ENCODE measurements at regions not wholly inside any gene's neighbourhood (a gene's known extent, or its start where the extent isn't known, plus 50 kb on each side); places are given as distances from the start of the nearest gene placed in this dataset.
"Not testable (repeated sequence)": the region's sequence is repeated elsewhere in the genome, so short reads cannot be mapped to it uniquely, and the experiment has no call there.

DNA sequence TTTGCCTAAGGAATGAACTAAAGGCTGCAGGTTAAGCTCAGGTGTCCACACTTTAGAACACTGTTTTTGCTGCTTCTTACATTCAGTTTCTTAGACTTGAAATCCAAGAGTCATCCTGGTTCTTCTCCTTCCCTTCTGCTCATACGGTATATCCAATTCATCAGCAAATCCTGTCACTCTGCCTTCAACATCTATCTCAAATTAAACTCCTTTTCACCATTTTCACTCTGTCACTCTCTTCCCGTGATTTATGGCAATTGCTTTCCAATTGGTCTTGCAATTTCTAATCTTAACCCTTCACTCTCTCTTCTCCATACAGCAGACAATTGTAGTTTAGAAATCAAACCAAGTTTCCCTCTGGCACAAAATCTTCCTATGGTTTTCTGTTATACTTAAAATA is 182.9 kb downstream of the MRPS30 start:
- DNase-seq (ENCODE audit: low read depth, low spot score): no peak
- H3K9me3 ChIP-seq (ENCODE audit: insufficient read depth, low read length): peaks cover 17% of the 10 kb centered on the region; the same call in 1 of the 2 replicates
- no peaks in the 10 kb centered on the region for H3K27me3 ChIP-seq (ENCODE audit: insufficient read depth, insufficient read length)
- no peaks in the 10 kb centered on the region for H3K4me1 ChIP-seq (ENCODE audit: insufficient read depth, insufficient read length)
- H3K36me3 ChIP-seq (ENCODE audit: insufficient read depth, insufficient read length, low read length): no peaks in the 10 kb centered on the region
- no peak overlapping the region for H3K9ac ChIP-seq (ENCODE audit: insufficient read length, low read depth)
- TF ChIP-seq ZNF274 (IDR thresholded peaks at IDR 0.05; ENCODE audit: low read depth, low read length) (no peak), SUZ12 (IDR thresholded peaks at IDR 0.05; ENCODE audit: extremely low read depth, insufficient read depth, insufficient read length) (no peak), YY1 (IDR thresholded peaks at IDR 0.05; ENCODE audit: insufficient read depth, insufficient read length) (no peak)
- H3K4me3 ChIP-seq (ENCODE audit: insufficient read length, low read depth): no peak overlapping the region

DNA sequence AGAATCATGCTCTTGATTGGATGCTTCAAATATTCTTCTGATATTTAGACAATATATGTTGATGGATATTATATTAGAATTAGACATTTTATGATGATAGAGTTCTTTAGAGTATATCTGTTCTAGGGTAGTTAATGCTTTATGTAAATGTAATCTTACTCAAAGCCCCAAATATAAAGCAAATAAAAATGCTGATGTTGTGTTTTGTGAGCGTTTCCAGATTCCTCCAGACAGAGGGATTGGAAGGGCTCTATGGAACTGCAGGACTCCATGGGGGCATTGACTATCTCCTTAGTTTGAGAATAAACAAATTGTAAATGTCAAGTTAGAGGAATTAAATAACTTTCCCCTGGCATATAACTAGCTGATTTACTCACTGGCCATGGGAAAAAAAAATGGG is 184.5 kb downstream of the MRPS30 start:
- Histone ChIP-seq H3K4me1 (ENCODE audit: insufficient read depth, insufficient read length) (no peaks in the 10 kb centered on the region), H3K9ac (ENCODE audit: insufficient read length, low read depth) (no peak overlapping the region), H3K9me3 (ENCODE audit: insufficient read depth, low read length) (peaks cover 17% of the 10 kb centered on the region; the same call in 1 of the 2 replicates), H3K27me3 (ENCODE audit: insufficient read depth, insufficient read length) (no peaks in the 10 kb centered on the region), H3K4me3 (ENCODE audit: insufficient read length, low read depth) (no peak overlapping the region), H3K36me3 (ENCODE audit: insufficient read depth, insufficient read length, low read length) (no peaks in the 10 kb centered on the region)
- TF ChIP-seq YY1 (IDR thresholded peaks at IDR 0.05; ENCODE audit: insufficient read depth, insufficient read length): no peak
- no peak for TF ChIP-seq SUZ12 (IDR thresholded peaks at IDR 0.05; ENCODE audit: extremely low read depth, insufficient read depth, insufficient read length)
- no peak for TF ChIP-seq ZNF274 (IDR thresholded peaks at IDR 0.05; ENCODE audit: low read depth, low read length)
- DNase-seq (ENCODE audit: low read depth, low spot score): no peak

DNA sequence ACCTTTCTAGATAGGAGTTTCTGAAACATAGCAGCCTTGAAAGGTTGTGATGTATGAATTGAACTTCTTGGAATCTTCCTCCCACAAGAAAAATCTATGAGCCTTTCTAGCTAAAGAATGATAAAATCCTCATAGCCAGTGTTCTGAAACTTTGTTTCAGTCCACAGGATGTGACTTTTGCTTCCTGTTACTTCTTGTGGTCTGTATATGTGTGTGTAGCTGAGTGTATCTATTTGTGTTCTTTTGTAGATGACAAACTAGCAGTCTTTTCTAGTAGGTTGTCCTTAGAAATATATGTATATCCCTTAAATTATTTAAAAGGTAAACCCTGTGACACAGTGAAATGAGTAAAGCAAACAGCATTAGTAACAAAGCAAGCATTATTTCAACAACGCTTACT is 188.8 kb downstream of the MRPS30 start:
- Histone ChIP-seq H3K9me3 (ENCODE audit: insufficient read depth, low read length) (no peaks in the 10 kb centered on the region), H3K27me3 (ENCODE audit: insufficient read depth, insufficient read length) (no peaks in the 10 kb centered on the region), H3K4me3 (ENCODE audit: insufficient read length, low read depth) (no peak overlapping the region), H3K4me1 (ENCODE audit: insufficient read depth, insufficient read length) (no peaks in the 10 kb centered on the region), H3K36me3 (ENCODE audit: insufficient read depth, insufficient read length, low read length) (no peaks in the 10 kb centered on the region), H3K9ac (ENCODE audit: insufficient read length, low read depth) (no peak overlapping the region)
- no peak for DNase-seq (ENCODE audit: low read depth, low spot score)
- TF ChIP-seq YY1 (IDR thresholded peaks at IDR 0.05; ENCODE audit: insufficient read depth, insufficient read length) (no peak), SUZ12 (IDR thresholded peaks at IDR 0.05; ENCODE audit: extremely low read depth, insufficient read depth, insufficient read length) (no peak), ZNF274 (IDR thresholded peaks at IDR 0.05; ENCODE audit: low read depth, low read length) (no peak)

DNA sequence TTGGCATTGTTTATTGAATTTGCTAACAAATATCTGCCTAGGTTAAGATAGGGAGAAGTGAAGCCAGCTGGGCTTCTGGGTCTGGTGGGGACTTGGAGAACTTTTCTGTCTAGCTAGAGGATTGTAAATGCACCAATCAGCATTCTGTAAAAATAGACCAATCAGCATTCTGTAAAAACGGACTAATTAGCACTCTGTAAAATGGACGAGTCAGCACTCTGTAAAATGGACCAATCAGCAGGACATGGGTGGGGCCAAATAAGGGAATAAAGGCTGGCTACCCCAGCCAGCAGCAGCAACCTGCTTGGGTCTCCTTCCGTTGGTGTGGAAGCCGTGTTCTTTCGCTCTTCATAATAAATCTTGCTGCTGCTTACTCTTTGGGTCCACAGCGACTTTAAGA is 198.4 kb downstream of the MRPS30 start:
- not testable (repeated sequence) for H3K4me1 ChIP-seq (ENCODE audit: insufficient read depth, insufficient read length); H3K4me3 ChIP-seq (ENCODE audit: insufficient read length, low read depth); DNase-seq (ENCODE audit: low read depth, low spot score); H3K9me3 ChIP-seq (ENCODE audit: insufficient read depth, low read length); H3K27me3 ChIP-seq (ENCODE audit: insufficient read depth, insufficient read length); H3K36me3 ChIP-seq (ENCODE audit: insufficient read depth, insufficient read length, low read length); H3K9ac ChIP-seq (ENCODE audit: insufficient read length, low read depth)

DNA sequence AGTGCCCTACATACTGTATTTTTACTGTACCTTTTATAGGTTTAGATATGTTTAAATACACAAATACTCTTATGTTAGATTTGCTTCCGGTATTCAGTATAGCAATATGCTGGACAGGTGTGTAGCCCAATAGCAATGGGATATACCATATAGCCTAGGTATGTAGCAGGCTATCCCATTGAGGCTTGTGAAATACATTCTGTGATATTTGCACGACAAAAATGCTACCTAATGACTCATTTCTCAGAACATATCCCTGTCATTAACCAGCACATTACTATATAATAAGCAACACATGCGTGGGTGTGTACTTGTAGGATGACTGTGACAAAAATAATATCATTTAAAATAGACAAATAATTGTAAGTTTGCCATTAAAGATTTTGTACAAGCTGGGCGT is 208.8 kb downstream of the MRPS30 start:
- TF ChIP-seq YY1 (IDR thresholded peaks at IDR 0.05; ENCODE audit: insufficient read depth, insufficient read length) (no peak), SUZ12 (IDR thresholded peaks at IDR 0.05; ENCODE audit: extremely low read depth, insufficient read depth, insufficient read length) (no peak), ZNF274 (IDR thresholded peaks at IDR 0.05; ENCODE audit: low read depth, low read length) (no peak)
- Histone ChIP-seq H3K27me3 (ENCODE audit: insufficient read depth, insufficient read length) (no peaks in the 10 kb centered on the region), H3K9ac (ENCODE audit: insufficient read length, low read depth) (no peak overlapping the region), H3K9me3 (ENCODE audit: insufficient read depth, low read length) (0 out of 2 replicates have a peak, but pooled peaks cover 4% of the 10 kb centered on the region), H3K4me1 (ENCODE audit: insufficient read depth, insufficient read length) (no peaks in the 10 kb centered on the region), H3K4me3 (ENCODE audit: insufficient read length, low read depth) (no peak overlapping the region), H3K36me3 (ENCODE audit: insufficient read depth, insufficient read length, low read length) (no peaks in the 10 kb centered on the region)
- no peak for DNase-seq (ENCODE audit: low read depth, low spot score)

DNA sequence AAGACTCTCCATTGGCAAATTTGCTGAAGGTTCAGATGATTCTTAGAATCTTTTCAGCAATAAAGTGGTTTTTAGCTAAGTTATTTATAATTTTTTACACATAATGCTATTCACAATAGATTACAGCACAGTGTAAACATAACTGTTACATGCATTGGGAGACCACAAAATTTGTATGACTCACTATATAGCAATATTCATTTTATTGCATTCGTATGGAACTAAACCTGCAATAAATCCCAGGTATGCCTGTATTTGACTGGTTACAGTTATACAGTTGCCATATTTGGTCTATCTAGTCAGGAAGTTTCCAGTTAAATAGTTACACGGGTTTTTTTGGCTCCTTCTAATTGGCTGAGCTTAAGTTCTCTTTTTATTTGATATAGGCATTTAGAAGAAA is 220.8 kb downstream of the MRPS30 start:
- H3K9me3 ChIP-seq (ENCODE audit: insufficient read depth, low read length): no peaks in the 10 kb centered on the region
- no peak for DNase-seq (ENCODE audit: low read depth, low spot score)
- H3K9ac ChIP-seq (ENCODE audit: insufficient read length, low read depth): no peak overlapping the region
- H3K4me3 ChIP-seq (ENCODE audit: insufficient read length, low read depth): no peak overlapping the region
- TF ChIP-seq SUZ12 (IDR thresholded peaks at IDR 0.05; ENCODE audit: extremely low read depth, insufficient read depth, insufficient read length) (no peak), ZNF274 (IDR thresholded peaks at IDR 0.05; ENCODE audit: low read depth, low read length) (no peak), YY1 (IDR thresholded peaks at IDR 0.05; ENCODE audit: insufficient read depth, insufficient read length) (no peak)
- no peaks in the 10 kb centered on the region for H3K27me3 ChIP-seq (ENCODE audit: insufficient read depth, insufficient read length)
- no peaks in the 10 kb centered on the region for H3K36me3 ChIP-seq (ENCODE audit: insufficient read depth, insufficient read length, low read length)
- H3K4me1 ChIP-seq (ENCODE audit: insufficient read depth, insufficient read length): no peaks in the 10 kb centered on the region

DNA sequence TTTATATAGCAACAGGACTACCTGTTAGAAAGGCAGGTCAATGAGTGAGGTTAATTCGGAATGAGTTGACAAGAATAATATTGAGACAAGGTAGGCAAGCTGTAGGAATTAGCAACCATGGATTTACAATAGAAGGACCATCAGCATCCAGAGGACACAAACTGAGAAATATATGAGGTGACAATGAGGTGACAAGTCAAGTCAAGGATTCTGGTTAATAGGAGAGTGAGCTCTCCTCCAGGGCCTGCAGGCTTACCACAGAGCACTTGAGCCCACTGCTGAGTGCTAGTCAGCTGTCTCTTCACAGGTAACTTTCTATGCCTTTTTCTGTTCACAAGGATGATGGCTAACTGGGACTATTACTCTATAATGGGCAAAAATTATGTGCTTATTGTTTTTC is 227.2 kb downstream of the MRPS30 start:
- Histone ChIP-seq H3K9ac (ENCODE audit: insufficient read length, low read depth) (no peak overlapping the region), H3K4me3 (ENCODE audit: insufficient read length, low read depth) (no peak overlapping the region), H3K9me3 (ENCODE audit: insufficient read depth, low read length) (no peaks in the 10 kb centered on the region), H3K27me3 (ENCODE audit: insufficient read depth, insufficient read length) (no peaks in the 10 kb centered on the region), H3K4me1 (ENCODE audit: insufficient read depth, insufficient read length) (no peaks in the 10 kb centered on the region), H3K36me3 (ENCODE audit: insufficient read depth, insufficient read length, low read length) (no peaks in the 10 kb centered on the region)
- no peak for DNase-seq (ENCODE audit: low read depth, low spot score)
- TF ChIP-seq SUZ12 (IDR thresholded peaks at IDR 0.05; ENCODE audit: extremely low read depth, insufficient read depth, insufficient read length): no peak
- TF ChIP-seq YY1 (IDR thresholded peaks at IDR 0.05; ENCODE audit: insufficient read depth, insufficient read length): no peak
- TF ChIP-seq ZNF274 (IDR thresholded peaks at IDR 0.05; ENCODE audit: low read depth, low read length): no peak

DNA sequence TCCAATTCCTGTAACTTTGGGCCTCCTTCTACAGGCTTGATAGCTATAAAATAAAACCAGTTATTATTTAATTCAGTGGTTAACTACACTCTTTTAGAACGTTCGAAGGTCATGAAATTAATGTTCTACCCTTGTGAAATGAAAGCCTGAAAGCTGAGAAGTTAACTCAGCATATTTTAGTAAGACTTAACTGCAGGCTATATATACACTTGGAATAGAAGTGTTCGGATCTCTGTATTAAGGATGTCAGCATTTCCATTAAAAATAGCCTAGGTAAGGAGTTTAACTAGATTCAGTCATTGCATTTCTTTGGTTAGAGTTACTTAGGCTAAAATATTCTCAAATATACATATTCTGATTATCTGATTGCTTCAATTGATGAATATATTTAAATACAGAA is 229.2 kb downstream of the MRPS30 start:
- H3K27me3 ChIP-seq (ENCODE audit: insufficient read depth, insufficient read length): no peaks in the 10 kb centered on the region
- no peaks in the 10 kb centered on the region for H3K36me3 ChIP-seq (ENCODE audit: insufficient read depth, insufficient read length, low read length)
- no peak for DNase-seq (ENCODE audit: low read depth, low spot score)
- H3K4me1 ChIP-seq (ENCODE audit: insufficient read depth, insufficient read length): no peaks in the 10 kb centered on the region
- H3K9ac ChIP-seq (ENCODE audit: insufficient read length, low read depth): no peak overlapping the region
- H3K4me3 ChIP-seq (ENCODE audit: insufficient read length, low read depth): no peak overlapping the region
- H3K9me3 ChIP-seq (ENCODE audit: insufficient read depth, low read length): no peaks in the 10 kb centered on the region
- TF ChIP-seq SUZ12 (IDR thresholded peaks at IDR 0.05; ENCODE audit: extremely low read depth, insufficient read depth, insufficient read length): no peak
- TF ChIP-seq ZNF274 (IDR thresholded peaks at IDR 0.05; ENCODE audit: low read depth, low read length): no peak
- no peak for TF ChIP-seq YY1 (IDR thresholded peaks at IDR 0.05; ENCODE audit: insufficient read depth, insufficient read length)

Measured in NT2/D1 (cell line).